ENCODE measurements at regions not wholly inside any gene's neighbourhood (a gene's known extent, or its start where the extent isn't known, plus 50 kb on each side); places are given as distances from the start of the nearest gene placed in this dataset.
"Not testable (repeated sequence)": the region's sequence is repeated elsewhere in the genome, so short reads cannot be mapped to it uniquely, and the experiment has no call there.

DNA sequence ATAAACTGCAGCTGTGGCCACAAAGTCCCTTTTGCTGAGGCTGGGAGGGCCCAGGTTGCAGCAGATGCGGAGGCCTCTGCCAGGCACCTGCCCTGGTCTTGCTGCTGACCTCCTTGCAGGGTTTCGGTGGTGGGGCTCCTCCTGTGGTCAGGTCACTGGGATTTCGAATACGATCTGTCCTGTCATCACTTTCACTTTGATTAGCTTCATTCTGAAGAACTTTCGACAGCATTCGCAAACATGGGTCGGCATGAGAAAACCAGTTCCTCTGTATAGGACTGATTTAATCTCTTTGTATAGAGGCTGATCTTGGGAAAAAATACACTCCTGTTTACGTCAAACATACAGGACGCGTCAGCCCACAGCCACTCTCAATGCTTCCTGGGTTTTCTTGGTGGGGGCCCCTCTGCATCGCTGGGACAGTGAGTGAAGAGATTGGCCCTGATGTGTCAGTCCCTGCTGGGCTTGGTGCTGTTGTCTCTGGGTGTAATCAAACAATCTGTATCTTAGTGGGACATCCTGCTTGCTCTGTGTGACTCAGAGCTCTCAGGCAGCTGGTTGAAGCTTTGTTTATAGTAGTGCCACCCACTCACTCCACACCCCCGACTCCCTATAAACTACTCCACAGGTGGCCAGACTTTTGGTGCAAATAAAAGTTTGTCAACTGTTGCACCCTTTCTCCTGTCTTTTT, 209.4 kb upstream of the CXCR4 start:
- no peak for DNase-seq (ENCODE audit: low spot score)

DNA sequence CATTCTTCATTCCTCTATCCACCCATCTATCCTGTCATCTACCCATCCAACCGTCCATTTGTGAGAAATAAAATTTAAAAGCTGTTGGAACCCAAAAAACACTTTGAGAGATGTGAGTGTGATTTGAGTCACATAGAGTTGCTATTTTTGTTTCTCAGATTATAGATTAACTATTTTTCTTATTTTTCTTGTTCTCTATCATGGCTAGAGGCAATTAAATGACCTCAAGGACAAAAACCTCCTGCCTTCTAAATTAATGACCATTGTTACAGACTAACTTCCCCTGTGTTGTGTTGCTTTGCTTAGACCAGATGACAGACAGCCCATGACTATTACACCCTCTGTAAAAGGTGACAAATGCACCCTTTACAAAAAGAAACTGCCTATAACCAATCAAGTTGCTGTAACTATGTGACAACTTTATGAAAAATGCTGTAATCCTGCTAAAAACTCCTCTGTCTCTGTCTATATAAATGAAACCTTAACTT, 207.9 kb upstream of the CXCR4 start:
- no peak for DNase-seq (ENCODE audit: low spot score)

DNA sequence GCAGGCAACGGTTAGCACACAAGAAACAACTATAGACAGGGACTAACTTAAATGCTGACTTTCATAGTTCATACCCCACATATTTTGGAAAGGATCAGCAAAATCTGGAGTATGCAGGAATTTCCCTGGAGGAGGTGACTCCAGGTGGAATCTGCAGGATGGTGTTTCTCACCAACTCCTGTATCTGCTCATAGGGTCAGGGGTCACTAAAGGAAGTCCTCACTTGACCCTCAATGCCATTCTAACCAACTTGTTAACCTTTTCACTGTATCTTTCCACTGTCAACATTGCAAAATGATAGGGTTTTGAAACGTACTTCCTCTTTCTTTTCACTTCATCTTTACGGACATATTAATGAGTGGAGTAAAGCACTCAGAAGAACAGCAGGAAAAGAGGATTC, 207.0 kb upstream of the CXCR4 start:
- DNase-seq (ENCODE audit: low spot score): no peak

DNA sequence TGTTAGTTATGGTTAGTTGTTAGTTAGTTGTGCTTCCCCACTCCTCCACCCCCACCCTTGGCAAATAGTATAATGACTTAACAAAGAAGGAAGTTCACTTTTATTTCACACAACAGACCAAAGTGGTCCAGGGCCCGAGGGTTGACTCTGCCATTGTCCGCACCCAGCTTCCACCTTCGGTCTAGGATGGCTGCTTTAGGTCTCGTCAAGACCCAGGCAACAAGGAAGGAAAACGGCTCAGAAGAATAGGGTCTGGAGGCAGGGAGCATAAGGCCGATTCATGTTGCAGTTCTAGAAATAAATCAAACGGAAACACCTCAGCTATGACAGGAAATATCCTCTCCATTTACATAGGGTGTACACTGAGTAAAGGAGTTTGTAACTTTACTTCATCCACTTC, 206.0 kb upstream of the CXCR4 start:
- no peak for DNase-seq (ENCODE audit: low spot score)

DNA sequence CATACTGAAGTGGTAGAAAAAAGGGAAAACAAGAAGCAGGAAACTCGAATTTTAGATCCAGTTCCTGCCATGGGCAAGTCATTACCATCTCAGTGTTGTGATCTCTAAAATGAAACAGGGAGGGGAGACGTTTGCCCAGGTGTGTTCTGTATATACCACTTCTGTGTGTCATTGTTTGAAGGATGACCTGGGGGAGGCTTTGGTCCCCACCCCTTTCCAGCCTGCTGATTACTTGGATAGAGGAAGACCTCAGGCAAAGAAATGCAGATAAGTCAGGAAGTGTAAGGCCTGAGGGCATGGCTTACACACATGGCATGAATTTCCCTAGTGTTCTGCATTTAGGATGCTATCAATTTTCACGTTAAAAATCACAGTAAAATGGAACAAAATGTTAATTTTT, 205.2 kb upstream of the CXCR4 start:
- DNase-seq (ENCODE audit: low spot score): no peak

DNA sequence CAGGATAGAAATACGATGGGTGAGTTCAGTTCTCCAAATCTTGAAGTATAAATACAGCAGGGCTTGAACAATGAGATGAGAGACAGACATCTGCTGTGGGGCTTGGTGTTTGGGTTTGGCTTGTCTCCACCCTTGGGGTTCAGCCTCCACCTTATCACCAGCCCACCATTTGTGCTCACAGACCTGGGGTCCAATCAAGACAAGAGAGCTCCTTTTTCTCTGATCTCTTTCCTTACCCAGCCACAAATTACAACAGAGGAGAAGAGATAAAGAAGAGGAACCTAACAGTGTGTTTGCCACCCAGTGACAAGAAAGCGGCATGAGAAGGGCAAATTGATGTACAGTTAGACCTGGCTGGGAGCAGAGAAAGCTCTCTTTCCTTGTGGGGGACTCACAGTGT, 204.5 kb upstream of the CXCR4 start:
- no peak for DNase-seq (ENCODE audit: low spot score)

DNA sequence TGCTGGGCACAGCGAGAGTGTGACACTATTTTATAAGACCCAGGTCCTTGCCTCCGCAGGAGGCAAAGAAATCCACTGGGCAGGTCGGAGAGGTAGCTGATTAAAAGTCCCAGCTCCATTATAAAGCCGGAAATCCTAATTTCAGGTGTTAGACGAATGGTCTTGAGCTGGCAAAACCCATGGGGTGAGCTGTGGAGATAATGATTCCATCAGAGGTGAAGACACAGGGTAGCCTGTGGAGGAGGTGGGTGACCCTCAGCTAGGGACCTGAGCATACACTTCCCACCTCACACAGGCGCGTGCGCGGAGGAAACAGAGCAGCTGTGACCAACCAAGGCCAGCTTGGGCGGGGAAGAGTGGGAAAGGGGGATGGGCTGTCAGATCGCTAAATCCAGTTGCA, 201.7 kb upstream of the CXCR4 start:
- DNase-seq (ENCODE audit: low spot score): no peak

DNA sequence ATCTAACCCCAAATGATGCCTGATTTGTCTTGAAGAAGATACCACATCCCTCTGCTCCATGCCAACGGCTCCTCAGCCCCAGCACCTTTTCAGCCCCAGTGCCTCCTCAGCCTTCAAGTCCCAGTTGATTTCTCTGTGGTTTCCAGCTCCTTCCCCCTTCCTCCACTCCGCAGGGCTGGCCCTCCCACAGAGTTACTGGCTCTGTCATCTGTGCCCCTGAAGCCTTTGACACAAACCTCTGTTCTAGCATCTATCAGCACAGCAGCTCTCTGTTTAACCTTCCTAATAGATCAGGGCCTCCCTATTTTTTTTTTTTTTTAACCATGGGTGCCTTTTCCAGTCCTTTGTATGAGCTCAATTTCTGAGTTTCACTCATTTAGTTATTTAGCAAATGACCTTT, 201.3 kb upstream of the CXCR4 start:
- DNase-seq (ENCODE audit: low spot score): no peak

DNA sequence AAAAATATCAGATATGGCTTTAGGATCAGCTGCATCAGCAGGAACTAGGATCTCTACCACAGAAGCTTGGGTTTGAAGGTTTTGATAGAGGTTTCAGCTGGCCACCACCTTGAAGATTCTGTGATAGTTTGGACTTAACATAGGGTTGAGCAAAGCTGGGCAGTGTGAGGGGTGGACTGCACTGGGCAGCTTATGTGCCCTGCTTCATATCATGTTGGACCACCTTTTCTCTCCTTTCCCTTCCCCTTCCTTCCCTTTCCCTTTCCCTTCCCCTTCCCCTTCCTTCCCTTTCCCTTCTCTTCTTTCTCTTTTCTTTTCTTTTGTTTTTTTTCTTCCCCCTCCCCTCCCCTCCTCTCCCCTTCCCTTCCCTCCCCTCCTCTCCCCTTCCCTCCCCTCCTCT, 196.3 kb upstream of the CXCR4 start:
- no peak for DNase-seq (ENCODE audit: low spot score)

DNA sequence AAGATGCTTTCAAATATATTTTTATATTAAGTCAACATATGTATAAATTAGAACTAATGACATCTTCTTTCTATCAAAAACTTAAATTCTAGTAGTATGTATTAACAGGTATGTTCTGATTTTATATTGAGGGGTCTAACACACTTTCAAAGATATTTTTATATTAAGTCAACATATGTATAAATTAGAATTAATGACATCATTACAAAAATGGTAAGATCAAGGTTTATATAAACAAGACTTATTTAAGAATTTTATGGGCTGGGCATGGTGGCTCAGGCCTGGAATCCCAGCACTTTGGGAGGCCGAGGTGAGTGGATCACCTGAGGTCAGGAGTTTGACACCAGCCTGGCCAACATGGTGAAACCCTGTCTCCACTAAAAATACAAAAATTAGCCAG, 194.6 kb upstream of the CXCR4 start:
- not testable (repeated sequence) for DNase-seq (ENCODE audit: low spot score)

DNA sequence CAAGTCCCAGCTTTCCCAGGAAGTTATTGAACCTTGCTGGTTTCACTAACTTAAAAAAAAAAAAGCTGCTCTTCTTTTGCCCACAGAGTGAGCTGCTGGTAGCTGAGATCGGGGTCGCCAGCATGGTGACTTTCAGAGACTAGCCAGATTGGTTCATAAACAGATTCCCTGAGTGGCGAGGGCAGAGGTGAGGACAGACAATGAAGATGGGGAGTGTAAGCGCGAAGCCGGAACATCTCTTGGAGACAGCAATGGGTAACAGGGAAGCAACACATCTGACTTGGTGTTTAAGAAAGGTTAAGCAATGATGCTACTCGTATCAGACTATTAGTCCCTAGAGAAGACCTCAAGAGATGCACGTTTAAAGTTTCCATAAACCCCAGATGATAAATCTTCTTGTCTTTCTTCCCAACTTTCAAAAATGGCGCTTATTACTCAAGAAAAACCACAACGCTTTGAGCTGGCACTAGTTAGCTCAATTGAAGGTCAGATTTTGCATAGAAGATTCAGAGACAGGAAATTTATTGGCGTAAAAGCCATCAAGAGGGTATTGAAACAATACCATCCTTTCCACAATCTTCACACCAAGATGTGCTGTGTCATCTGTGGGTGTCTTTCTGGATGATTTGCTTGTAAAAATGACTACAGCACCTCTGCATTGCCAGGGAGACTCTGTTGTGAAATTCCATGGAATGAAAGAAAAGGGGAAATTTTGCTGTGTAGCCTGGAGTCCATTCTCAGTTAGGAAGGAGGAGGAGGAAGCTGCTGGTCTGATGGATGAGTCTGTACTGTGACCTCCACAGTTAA, 193.1 kb upstream of the CXCR4 start:
- DNase-seq (ENCODE audit: low spot score): no peak

DNA sequence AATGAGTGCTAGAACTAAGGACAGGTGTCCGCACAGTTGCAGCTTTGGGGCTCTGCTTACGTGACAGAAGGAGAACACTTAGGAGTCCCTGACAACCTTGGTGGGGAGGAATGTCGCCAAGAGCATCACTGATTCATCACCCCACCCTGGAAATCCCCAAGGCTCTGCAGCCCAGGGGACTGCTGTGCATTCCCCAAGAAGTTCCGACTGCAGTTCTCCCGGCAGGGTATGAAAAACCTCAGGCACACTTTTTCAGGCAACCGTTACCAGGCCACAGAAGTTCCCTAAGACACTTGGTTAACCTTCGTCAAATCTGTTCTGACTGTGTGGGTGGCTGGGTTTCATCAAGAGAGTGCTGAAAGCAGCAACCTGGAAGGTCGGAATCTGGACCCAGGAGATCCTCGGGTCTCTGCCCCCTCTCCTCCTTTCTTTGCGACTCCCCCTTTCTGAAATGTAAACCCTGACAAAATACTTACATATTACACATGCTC, 192.1 kb upstream of the CXCR4 start:
- DNase-seq (ENCODE audit: low spot score): no peak

DNA sequence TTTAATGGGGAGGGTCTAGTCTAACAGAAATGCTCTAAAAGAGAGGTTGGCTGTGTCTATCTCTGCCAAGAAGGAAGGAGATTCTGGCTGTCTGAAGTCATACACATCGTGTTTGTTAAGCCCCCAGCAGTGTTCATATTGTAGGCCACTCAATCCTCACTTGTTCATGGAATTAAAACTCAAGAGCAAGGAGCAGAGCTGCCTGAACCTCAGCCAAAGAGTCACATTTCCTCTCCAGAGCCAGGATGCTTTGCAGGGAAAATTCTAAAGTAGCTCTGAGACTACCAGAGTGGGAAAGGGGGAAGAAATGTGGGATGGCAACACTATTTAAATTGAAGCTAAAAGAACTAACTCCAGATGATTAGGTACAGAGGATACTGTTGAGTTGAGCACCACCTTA, 190.7 kb upstream of the CXCR4 start:
- DNase-seq (ENCODE audit: low spot score): no peak

DNA sequence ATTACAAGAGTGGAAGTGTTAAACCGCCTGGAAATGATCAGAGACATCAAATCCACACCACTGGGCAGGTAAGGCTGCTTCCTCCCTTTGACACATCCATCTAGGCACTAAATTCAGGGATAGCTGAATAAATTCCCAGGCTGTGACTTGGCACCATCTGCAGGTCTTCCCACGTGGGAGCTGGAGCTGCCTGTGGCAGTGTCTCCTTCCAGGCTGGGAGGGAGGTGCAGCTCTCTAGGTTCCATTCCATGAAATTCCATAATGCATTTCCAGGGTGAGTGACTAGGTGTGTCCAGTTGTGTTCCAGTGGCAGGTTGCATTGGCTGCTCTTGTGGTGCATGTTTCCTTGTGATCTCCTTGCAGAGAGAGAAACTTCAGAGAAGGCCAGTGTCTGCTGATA, 188.9 kb upstream of the CXCR4 start:
- DNase-seq (ENCODE audit: low spot score): no peak

DNA sequence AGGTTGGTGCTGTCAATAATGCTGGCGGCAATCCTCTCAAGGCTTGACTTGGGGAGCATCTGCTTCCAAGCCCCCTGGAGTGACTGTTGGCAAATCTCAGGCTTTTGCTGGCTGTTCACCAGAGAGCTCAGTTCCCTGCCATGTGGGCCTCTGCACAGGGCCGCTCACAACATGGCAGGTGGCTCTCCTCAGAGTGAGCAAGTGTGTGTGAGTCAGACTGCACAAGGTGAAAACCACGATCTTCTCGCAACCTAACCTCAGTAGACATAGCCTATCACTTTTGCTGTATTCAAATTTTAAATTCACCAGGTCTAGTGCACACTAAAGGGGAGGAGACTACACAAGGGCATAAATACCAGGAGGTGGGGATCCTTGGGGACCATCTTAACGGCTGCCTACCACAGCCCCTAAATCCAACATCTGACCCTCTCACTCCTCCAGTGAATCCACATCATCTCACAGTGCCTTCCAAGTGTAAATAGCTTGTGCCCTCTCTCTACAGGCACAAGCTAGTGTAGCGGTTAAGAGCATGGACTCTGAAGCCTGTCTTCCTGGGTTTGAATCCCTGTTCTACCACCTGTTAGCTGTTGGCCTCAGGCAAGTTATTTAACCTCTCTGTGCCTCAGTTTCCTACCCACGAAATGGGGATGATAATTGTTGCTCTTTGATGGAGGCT, 187.7 kb upstream of the CXCR4 start:
- DNase-seq (ENCODE audit: low spot score): no peak

DNA sequence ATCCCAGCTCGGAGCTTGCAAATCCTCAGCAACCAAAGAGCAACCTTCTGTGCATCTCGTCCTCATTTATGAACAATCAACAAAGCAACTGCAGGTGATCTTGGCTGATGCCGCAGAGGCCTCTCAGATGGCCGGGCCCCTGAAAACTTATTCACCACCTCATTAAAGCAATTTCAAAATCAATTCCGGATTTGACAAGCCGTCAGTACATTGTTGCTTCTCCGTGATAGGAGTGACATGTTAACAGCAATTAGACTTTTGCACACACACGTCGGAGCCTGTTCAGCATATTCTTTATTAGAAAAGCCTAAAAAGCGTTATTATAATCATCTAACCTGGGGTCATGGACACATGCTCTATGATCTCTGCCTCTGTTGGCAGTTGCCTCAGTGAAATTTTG, 183.1 kb upstream of the CXCR4 start:
- no peak for DNase-seq (ENCODE audit: low spot score)

DNA sequence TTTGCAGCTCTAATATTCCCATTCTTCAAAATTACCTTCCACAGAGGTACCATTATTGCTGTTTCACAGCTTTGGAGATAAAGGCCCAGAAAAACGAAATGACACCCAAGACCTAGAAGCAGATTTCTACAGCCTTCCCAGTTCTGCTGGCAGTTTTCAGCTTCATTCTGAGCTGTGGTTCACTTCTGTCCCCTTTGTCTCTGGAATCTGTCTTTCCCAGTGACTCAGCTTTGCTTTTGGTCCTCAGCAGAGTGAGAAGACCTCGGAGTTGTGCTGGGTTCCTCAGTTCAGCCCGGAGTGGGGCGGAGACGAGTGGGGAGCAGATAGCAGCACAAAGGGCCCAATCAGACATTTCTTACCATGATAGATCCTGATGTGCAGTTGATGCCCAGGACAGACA, 180.7 kb upstream of the CXCR4 start:
- DNase-seq (ENCODE audit: low spot score): no peak

DNA sequence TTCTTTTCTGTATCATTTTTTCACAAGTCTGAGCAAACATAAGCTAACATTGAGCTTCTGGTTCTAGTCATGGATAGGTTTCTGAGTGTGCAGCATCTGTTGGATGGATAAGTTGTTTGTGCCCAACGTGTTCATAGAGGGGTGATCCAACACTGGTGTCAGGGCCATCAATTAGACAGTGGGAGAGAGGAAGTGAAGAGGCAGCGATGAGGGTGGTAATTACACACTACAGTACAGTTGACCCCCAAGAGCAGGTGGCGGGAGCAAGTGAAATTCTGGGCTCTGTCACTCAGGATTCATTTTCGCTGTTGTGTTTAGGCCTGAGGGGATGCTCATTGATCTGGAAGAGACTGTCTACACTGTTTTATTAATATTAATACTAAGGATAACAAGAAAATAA, 180.0 kb upstream of the CXCR4 start:
- no peak for DNase-seq (ENCODE audit: low spot score)

DNA sequence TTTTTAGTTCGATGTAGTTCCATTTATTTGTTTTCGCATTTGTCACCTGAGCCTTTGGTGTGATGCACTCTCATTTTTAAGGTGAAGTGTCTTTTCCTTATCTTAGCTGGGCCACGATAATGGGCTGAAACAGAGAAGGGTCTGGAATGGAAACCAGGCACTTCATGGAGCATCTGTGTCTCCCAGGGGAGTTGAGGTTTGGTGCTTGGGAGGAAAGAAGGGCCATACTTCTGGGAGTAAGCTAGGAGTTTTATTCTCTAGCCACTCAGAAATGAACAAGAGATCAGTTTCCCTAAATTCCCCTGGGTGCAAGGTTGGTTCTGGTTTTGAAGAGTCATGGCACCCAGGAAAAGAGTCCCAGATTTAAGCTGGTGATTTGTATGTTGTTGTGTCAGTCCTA, 179.4 kb upstream of the CXCR4 start:
- no peak for DNase-seq (ENCODE audit: low spot score)

DNA sequence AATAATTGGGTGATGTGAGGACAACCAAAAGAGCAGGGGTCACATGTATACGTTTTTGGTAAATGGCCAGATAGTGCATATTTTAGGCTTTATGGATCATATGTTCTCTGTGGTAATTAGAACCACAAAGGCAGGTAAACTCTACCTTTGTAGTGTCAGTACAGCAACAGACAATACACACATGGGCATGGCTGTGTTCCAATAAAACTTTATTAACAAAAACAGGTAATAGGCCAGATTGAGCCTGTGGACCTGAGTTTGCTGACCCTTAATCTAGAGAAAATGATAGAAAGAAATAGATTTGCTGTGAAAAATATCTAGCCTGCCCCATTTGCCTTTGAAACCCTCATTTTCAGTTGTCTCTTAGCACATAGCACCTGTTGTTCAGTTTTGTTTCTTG, 177.2 kb upstream of the CXCR4 start:
- no peak for DNase-seq (ENCODE audit: low spot score)

DNA sequence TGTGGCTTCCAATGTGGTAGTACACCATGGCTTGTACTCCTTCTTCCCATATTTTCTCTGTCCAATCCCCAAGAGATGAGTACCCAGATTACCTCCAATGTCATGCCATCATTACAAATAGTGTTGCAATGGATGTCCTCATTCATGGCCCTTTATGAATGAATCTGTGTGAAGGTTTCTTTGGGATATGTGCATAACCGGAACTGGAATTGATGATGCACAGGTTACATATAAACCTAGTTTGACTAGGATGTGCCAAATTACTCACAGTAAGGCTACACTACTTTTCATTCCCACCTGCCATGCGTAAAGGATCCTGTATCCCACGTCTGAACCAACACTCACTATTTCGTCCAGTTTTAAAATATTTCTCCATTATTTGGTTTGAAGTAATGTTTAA, 173.9 kb upstream of the CXCR4 start:
- no peak for DNase-seq (ENCODE audit: low spot score)

DNA sequence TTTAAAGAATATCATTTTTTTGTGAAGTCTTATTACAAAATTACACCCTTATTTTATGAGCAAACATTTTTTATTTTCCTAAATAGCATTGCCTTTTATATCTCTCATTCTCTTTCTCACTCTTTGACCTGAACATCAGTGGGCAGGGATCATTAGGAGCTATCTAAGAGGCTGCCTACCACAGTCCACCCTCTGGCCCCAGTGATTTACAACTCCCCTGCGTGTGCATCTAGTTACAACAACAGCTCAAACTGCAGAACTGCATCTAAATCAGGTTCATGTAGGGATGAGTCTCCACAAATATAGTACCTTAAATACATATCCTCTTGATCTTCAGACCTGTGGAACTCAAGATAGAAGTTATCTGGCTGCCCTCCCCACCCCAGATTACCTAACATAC, 172.4 kb upstream of the CXCR4 start:
- no peak for DNase-seq (ENCODE audit: low spot score)

DNA sequence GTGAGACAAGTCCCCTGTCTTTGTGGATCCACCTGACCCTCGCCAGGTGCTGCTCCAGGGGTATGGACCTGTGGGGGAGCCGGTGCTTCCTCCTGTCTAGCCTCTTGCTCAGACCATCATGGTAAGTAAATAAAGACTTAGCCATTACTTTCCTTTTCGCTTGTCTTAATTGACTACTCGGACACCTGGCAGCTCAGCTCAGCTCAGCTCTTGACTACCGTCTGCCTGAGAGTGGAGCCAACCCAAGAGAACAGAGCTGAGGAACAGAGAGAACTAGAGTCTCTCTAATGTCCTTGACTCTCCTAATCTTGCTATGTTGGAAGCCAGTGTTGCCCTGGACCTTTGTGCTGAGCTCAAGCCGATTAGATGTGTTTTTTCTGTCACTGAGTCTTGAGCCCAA, 170.3 kb upstream of the CXCR4 start:
- DNase-seq (ENCODE audit: low spot score): no peak

All from umbilical cord (tissue), 1 donor.